Vagina (tissue), 2 donors: ENCODE measurements at regions not wholly inside any gene's neighbourhood (a gene's known extent, or its start where the extent isn't known, plus 50 kb on each side); places are given as distances from the start of the nearest gene placed in this dataset.

ENCODE experiments used
- CTCF ChIP-seq, 3 experiments: fragments of 450-650 bp in 2 of 3; fragments of 200-600 bp in 1 of 3; sonication (generic) in 1 of 3; IDR thresholded peaks; one replicate each; pipeline ENCODE4 v1.5.1; 2017 to 2019; ENCODE audit warnings: antibody characterized with exemption in 3 of 3, mild to moderate bottlenecking in 2 of 3, moderate library complexity in 2 of 3
- POLR2A ChIP-seq, 2 donors: fragments of 450-650 bp; IDR thresholded peaks; one replicate each; pipeline ENCODE4 v1.6.1; 2017; ENCODE audit warnings: antibody characterized with exemption in 2 of 2, mild to moderate bottlenecking in 2 of 2, moderate library complexity in 2 of 2

GRCh38 chr5:38680094-38680825, 123.8 kb upstream of the LIFR start:
- no peak for TF ChIP-seq CTCF (IDR thresholded peaks at IDR 0.05)
- no peak for TF ChIP-seq POLR2A (IDR thresholded peaks at IDR 0.05)
